ENCODE measurements at regions not wholly inside any gene's neighbourhood (a gene's known extent, or its start where the extent isn't known, plus 50 kb on each side); places are given as distances from the start of the nearest gene placed in this dataset.

- no peak overlapping the region for H2AFZ ChIP-seq (ENCODE audit: low read depth, low read length, poor library complexity, severe bottlenecking)
- TF ChIP-seq RAD21 (IDR thresholded peaks at IDR 0.05; ENCODE audit: low read depth) (no peak), SRF (IDR thresholded peaks at IDR 0.05; ENCODE audit: low read depth) (no peak), SIN3A (IDR thresholded peaks at IDR 0.05; ENCODE audit: low read depth) (no peak), CTCF (IDR thresholded peaks at IDR 0.05 in 2 of 3, conservative IDR thresholded peaks at IDR 0.05 in 1 of 3; ENCODE audit: borderline replicate concordance in 1 of 3, insufficient read depth in 1 of 3, low read depth in 2 of 3, low read length in 2 of 3) (no peak), YY1 (IDR thresholded peaks at IDR 0.05; ENCODE audit: extremely low read depth, insufficient replicate concordance, low read depth, low read length) (no peak), FOSL1 (IDR thresholded peaks at IDR 0.05; ENCODE audit: low read depth) (no peak), EGR1 (IDR thresholded peaks at IDR 0.05; ENCODE audit: low read depth) (no peak), EZH2phosphoT487 (IDR thresholded peaks at IDR 0.05; ENCODE audit: borderline replicate concordance) (no peak), MAX (IDR thresholded peaks at IDR 0.05) (no peak), POLR2AphosphoS5 (IDR thresholded peaks at IDR 0.05; ENCODE audit: low read depth, low read length) (no peak), CBX3 (IDR thresholded peaks at IDR 0.05; ENCODE audit: low read depth) (no peak), ZFX (IDR thresholded peaks at IDR 0.05) (no peak), ELF1 (IDR thresholded peaks at IDR 0.05; ENCODE audit: borderline replicate concordance, low read depth) (no peak), TCF7L2 (IDR thresholded peaks at IDR 0.05; ENCODE audit: borderline replicate concordance, extremely low read depth, insufficient read depth, insufficient read length) (no peak), SP1 (IDR thresholded peaks at IDR 0.05; ENCODE audit: low read depth) (no peak), ZBTB33 (IDR thresholded peaks at IDR 0.05; ENCODE audit: extremely low read depth, insufficient replicate concordance, low read length) (no peak), POLR2A (IDR thresholded peaks at IDR 0.05; ENCODE audit: borderline replicate concordance, extremely low read depth, insufficient read depth, insufficient read length) (no peak)
- no TSS peak for BruUV-seq (replicated peaks)
- intact Hi-C loops (cut with micrococcal nuclease): no loop called here
- H3K4me2 ChIP-seq (ENCODE audit: low read length): no peak overlapping the region
- no peaks in the 10 kb centered on the region for H3K79me2 ChIP-seq (ENCODE audit: insufficient read depth, low read length)
- no peak for ATAC-seq
- H3K9me3 ChIP-seq (ENCODE audit: control insufficient read depth in 1 of 2, insufficient read depth in 1 of 2, low read depth in 1 of 2, low read length in 2 of 2): no peaks in the 10 kb centered on the region
- H3K27me3 ChIP-seq (ENCODE audit: insufficient read depth, low read length): no peaks in the 10 kb centered on the region
- ChIA-PET POLR2A (no interaction called here), CTCF (interaction anchor here (0.7 kb wide), 1 partner anchor 48 kb away, joined by 3 read pairs; no protein-coding TSS in a partner anchor), RAD21 (ENCODE audit: low non-redundant PET in 1 of 2, low total read pairs in 2 of 2, uncharacterized antibody in 2 of 2, unreplicated experiment in 2 of 2) (no interaction called here)
- H3K4me1 ChIP-seq (ENCODE audit: control insufficient read depth in 1 of 2, insufficient read depth in 2 of 2, low read length in 2 of 2): no peaks in the 10 kb centered on the region
- H3K9ac ChIP-seq (ENCODE audit: low read length): no peak overlapping the region
- no peaks in the 10 kb centered on the region for H4K20me1 ChIP-seq (ENCODE audit: insufficient read depth)
- H3K9me2 ChIP-seq (ENCODE audit: insufficient read depth): no peaks in the 10 kb centered on the region
- no peak overlapping the region for H3K4me3 ChIP-seq (replicated peaks in 1 of 2; ENCODE audit: low read depth in 1 of 2, low read length in 2 of 2)
- H3K36me3 ChIP-seq (ENCODE audit: control insufficient read depth in 1 of 2, insufficient read depth in 2 of 2, low read length in 2 of 2): no peaks in the 10 kb centered on the region
- no peak for DNase-seq (ENCODE audit: low read depth, low spot score)
- H3K27ac ChIP-seq (ENCODE audit: low read depth, low read length): no peak overlapping the region
These were observed 117.0 kb downstream of the GLUL start for GRCh38 chr1:182274618-182275017.

All from HCT116 (cell line).